Endothelial cell of umbilical vein (primary cell): ENCODE measurements at regions not wholly inside any gene's neighbourhood (a gene's known extent, or its start where the extent isn't known, plus 50 kb on each side); places are given as distances from the start of the nearest gene placed in this dataset.

ENCODE experiments used
- BruUV-seq: library from RNA; stranded (reverse); fragments of 400-500 nt; replicated peaks from 2 replicates; lab custom pipeline; 2021; lab: Mats Ljungman, UMichigan
- CTCF ChIA-PET: fragments of 300-600, 350-600 bp; sonication (Branson Sonifier 250); formaldehyde crosslinking; loops from one replicate; lab custom pipeline; 2021; ENCODE audit warnings: antibody characterized with exemption, inconsistent platforms; lab: Charles Lee
- POLR2A ChIA-PET: fragments of 300-600, 350-600 bp; sonication (Branson Sonifier 250); formaldehyde crosslinking; loops from one replicate; lab custom pipeline; 2021; ENCODE audit warnings: antibody characterized with exemption, inconsistent platforms; lab: Charles Lee
- DNase-seq: peaks from one replicate; pipeline ENCODE4 v3.0.0-alpha.2; 2011; ENCODE audit warnings: low read depth, low spot score
- FAIRE-seq: peaks from 2 replicates; lab custom pipeline; 2011; peaks lifted over from hg19 to GRCh38; lab: Jason Lieb, UNC
- H2AFZ ChIP-seq: 2 replicates; pipeline ENCODE4 v1.6.0; 2012; ENCODE audit warnings: low read depth, low read length, control low read depth, inconsistent platforms
- H3K27ac ChIP-seq: 2 replicates; pipeline ENCODE4 v1.5.1; 2011; ENCODE audit warnings: low read depth, mild to moderate bottlenecking, control low read depth, low read length, moderate library complexity; ENCODE audit not compliant: insufficient read depth
- H3K27me3 ChIP-seq, 2 experiments: 2 replicates each; pipeline versions ENCODE4 v1.6.0 to v1.6.1; 2011; ENCODE audit warnings: low read length in 2 of 2, mixed read lengths in 1 of 2; ENCODE audit not compliant: control insufficient read depth in 2 of 2, insufficient read depth in 2 of 2
- H3K36me3 ChIP-seq, 2 experiments: 2 replicates in 1 of 2; 3 replicates in 1 of 2; pipeline ENCODE4 v1.5.1; 2011; ENCODE audit warnings: low read length in 2 of 2, mild to moderate bottlenecking in 1 of 2, moderate library complexity in 1 of 2; ENCODE audit not compliant: control insufficient read depth in 2 of 2, insufficient read depth in 2 of 2; ENCODE audit errors: extremely low read depth in 1 of 2
- H3K4me1 ChIP-seq: 3 replicates; pipeline ENCODE4 v1.5.1; 2011; ENCODE audit warnings: mild to moderate bottlenecking, low read length; ENCODE audit not compliant: control insufficient read depth, insufficient read depth; ENCODE audit errors: extremely low read depth
- H3K4me2 ChIP-seq: 2 replicates; pipeline ENCODE4 v1.6.1; 2011; ENCODE audit warnings: low read length, control low read depth, mixed read lengths; ENCODE audit not compliant: insufficient read depth
- H3K4me3 ChIP-seq, 3 experiments: fragments of 200-600 bp in 1 of 3; sonication (generic), shearing (Covaris generic) in 1 of 3; replicated peaks in 1 of 3; 2 replicates each; pipeline ENCODE4 v1.5.1; 2011 to 2016; ENCODE audit warnings: control low read depth in 3 of 3, low read length in 3 of 3, mild to moderate bottlenecking in 2 of 3, inconsistent platforms in 1 of 3, low read depth in 1 of 3, moderate library complexity in 1 of 3; ENCODE audit not compliant: insufficient read depth in 1 of 3
- H3K79me2 ChIP-seq: 2 replicates; pipeline ENCODE4 v1.6.0; 2012; ENCODE audit warnings: low read length, inconsistent platforms; ENCODE audit not compliant: control insufficient read depth, insufficient read depth
- H3K9ac ChIP-seq: replicated peaks from 2 replicates; pipeline ENCODE3; 2011; ENCODE audit warnings: low read length, control low read depth; ENCODE audit not compliant: insufficient read depth; ENCODE audit errors: extremely low read depth
- H3K9me1 ChIP-seq: replicated peaks from 3 replicates; pipeline ENCODE4 v1.6.0; 2011; ENCODE audit warnings: mild to moderate bottlenecking, low read length; ENCODE audit not compliant: control insufficient read depth, insufficient read depth; ENCODE audit errors: extremely low read depth
- H3K9me3 ChIP-seq: replicated peaks from 2 replicates; pipeline ENCODE4 v1.5.1; 2012; ENCODE audit warnings: low read length, inconsistent platforms; ENCODE audit not compliant: control insufficient read depth, insufficient read depth
- H4K20me1 ChIP-seq: replicated peaks from 2 replicates; pipeline ENCODE3; 2011; ENCODE audit warnings: mild to moderate bottlenecking, low read length; ENCODE audit not compliant: control insufficient read depth, insufficient read depth; ENCODE audit errors: extremely low read depth
- CTCF ChIP-seq, 2 donors: IDR thresholded peaks; 1 replicate in 1 of 2; 2 replicates in 1 of 2; pipeline ENCODE4 v1.5.1; 2011; ENCODE audit warnings: low read length in 2 of 2, mild to moderate bottlenecking in 2 of 2, moderate library complexity in 2 of 2, control low read depth in 1 of 2, inconsistent platforms in 1 of 2, low read depth in 1 of 2; ENCODE audit not compliant: insufficient read depth in 1 of 2; ENCODE audit errors: extremely low read depth in 1 of 2
- EZH2 ChIP-seq: IDR thresholded peaks from 2 replicates; pipeline ENCODE4 v1.6.1; 2012; ENCODE audit warnings: borderline replicate concordance, low read depth, mild to moderate bottlenecking, moderate library complexity, low read length, inconsistent platforms; ENCODE audit not compliant: severe bottlenecking
- FOS ChIP-seq: IDR thresholded peaks from 2 replicates; pipeline ENCODE4 v1.6.1; 2011; ENCODE audit warnings: mild to moderate bottlenecking, low read length, moderate library complexity, borderline replicate concordance; ENCODE audit not compliant: insufficient read depth
- GATA2 ChIP-seq: IDR thresholded peaks from 2 replicates; pipeline ENCODE4 v1.7.0; 2011; ENCODE audit warnings: low read depth, mild to moderate bottlenecking, moderate library complexity, mixed read lengths, low read length; ENCODE audit not compliant: insufficient read length, insufficient read depth
- JUN ChIP-seq: IDR thresholded peaks from 2 replicates; pipeline ENCODE4 v1.6.1; 2011; ENCODE audit warnings: borderline replicate concordance, low read depth; ENCODE audit not compliant: insufficient read length, insufficient read depth
- MAX ChIP-seq: IDR thresholded peaks from 2 replicates; pipeline ENCODE4 v1.6.1; 2011; ENCODE audit not compliant: insufficient read depth, insufficient read length
- MYC ChIP-seq: IDR thresholded peaks from one replicate; pipeline ENCODE4 v1.6.1; 2011; ENCODE audit warnings: mild to moderate bottlenecking, low read depth, low read length
- POLR2A ChIP-seq: IDR thresholded peaks from 2 replicates; pipeline ENCODE4 v1.6.1; 2012; ENCODE audit warnings: low read depth, mild to moderate bottlenecking, control low read depth, low read length
- POLR2AphosphoS5 ChIP-seq: IDR thresholded peaks from 2 replicates; pipeline ENCODE4 v1.6.1; 2012; ENCODE audit warnings: low read depth, mild to moderate bottlenecking, control low read depth, low read length, moderate library complexity; ENCODE audit not compliant: insufficient read depth
- dilution Hi-C: fragments of 300-500 bp; cut with MboI; formaldehyde crosslinking; loops from one replicate; pipeline ENCODE4 v1.15.0; 2019; ENCODE audit warnings: low sequenced_read_pairs; ENCODE audit not compliant: extremely low pct_ligation_motif_present
- intact Hi-C: fragments of 100-400 bp; cut with micrococcal nuclease; formaldehyde crosslinking; loops from one replicate; pipeline ENCODE4 v1.10.0; 2022

GRCh38 chr2:49780949-49781348 lies 626.6 kb upstream of the FSHR start:
- H3K36me3 ChIP-seq = no peaks in the 10 kb centered on the region
- H3K4me3 ChIP-seq = no peak overlapping the region
- no peak overlapping the region for H3K9ac ChIP-seq
- FAIRE-seq = no peak
- no peak overlapping the region for H3K4me2 ChIP-seq
- intact Hi-C loops = no loop called here
- no peaks in the 10 kb centered on the region for H4K20me1 ChIP-seq
- no TSS peak for BruUV-seq
- H3K27me3 ChIP-seq = no peaks in the 10 kb centered on the region
- no peak for DNase-seq
- dilution Hi-C loops = no loop called here
- H2AFZ ChIP-seq = no peak overlapping the region
- TF ChIP-seq POLR2AphosphoS5 = no peak
- no peak for TF ChIP-seq CTCF (IDR thresholded peaks at IDR 0.05; ENCODE audit: extremely low read depth in 1 of 2, insufficient read depth in 1 of 2, low read depth in 1 of 2, low read length in 2 of 2)
- no peak for TF ChIP-seq MYC
- no peak for TF ChIP-seq POLR2A
- TF ChIP-seq MAX = no peak
- no peak for TF ChIP-seq JUN
- TF ChIP-seq FOS = no peak
- TF ChIP-seq EZH2 = no peak
- no peak for TF ChIP-seq GATA2
- H3K27ac ChIP-seq = no peak overlapping the region
- no peaks in the 10 kb centered on the region for H3K9me3 ChIP-seq
- H3K9me1 ChIP-seq = no peaks in the 10 kb centered on the region
- POLR2A ChIA-PET = no interaction called here
- CTCF ChIA-PET = no interaction called here
- H3K4me1 ChIP-seq = no peaks in the 10 kb centered on the region
- H3K79me2 ChIP-seq = no peaks in the 10 kb centered on the region
